GM12878 (cell line): ENCODE measurements at regions not wholly inside any gene's neighbourhood (a gene's known extent, or its start where the extent isn't known, plus 50 kb on each side); places are given as distances from the start of the nearest gene placed in this dataset.

ENCODE experiments used
- ATAC-seq: fragments of 200-7000 bp; cut with Tn5 transposase; 3 replicates; pipeline ENCODE4 v1.9.1; 2020; ENCODE audit warnings: mild to moderate bottlenecking, moderate library complexity
- BruUV-seq: library from RNA; stranded (reverse); fragments of 400-500 nt; replicated peaks from 2 replicates; lab custom pipeline; 2021; lab: Mats Ljungman, UMichigan
- CTCF ChIA-PET: fragments of 300-600 bp; sonication (Branson Sonifier 250); formaldehyde crosslinking; extraction: SDS; loops from one replicate; lab custom pipeline; 2021; ENCODE audit warnings: inconsistent platforms; lab: Yijun Ruan, JAX
- POLR2A ChIA-PET: fragments of 350-600 bp; formaldehyde crosslinking; extraction: SDS; loops from one replicate; lab custom pipeline; 2021; ENCODE audit warnings: inconsistent platforms; lab: Charles Lee
- RAD21 ChIA-PET: fragments of 300-600 bp; sonication (Branson Sonifier 250); formaldehyde crosslinking; loops from one replicate; lab custom pipeline; 2023; ENCODE audit warnings: antibody characterized with exemption; ENCODE audit not compliant: unreplicated experiment; lab: Charles Lee
- SMC1A ChIA-PET: fragments of 300-600 bp; sonication (Branson Sonifier 250); formaldehyde crosslinking; loops from one replicate; lab custom pipeline; 2023; ENCODE audit not compliant: unreplicated experiment, uncharacterized antibody; lab: Charles Lee
- DNase-seq: peaks from one replicate; pipeline ENCODE4 v3.0.0-alpha.2; 2011; ENCODE audit warnings: low read depth, low spot score
- FAIRE-seq: peaks from 3 replicates; lab custom pipeline; 2011; peaks lifted over from hg19 to GRCh38; lab: Jason Lieb, UNC
- H2AFZ ChIP-seq: 2 replicates; pipeline ENCODE4 v1.6.0; 2011; ENCODE audit warnings: low read depth, low read length, control low read depth; ENCODE audit not compliant: control insufficient read depth
- H3K27ac ChIP-seq: 2 replicates; pipeline ENCODE4 v1.5.1; 2011; ENCODE audit warnings: control low read depth; ENCODE audit not compliant: control insufficient read depth, insufficient read depth
- H3K27me3 ChIP-seq, 2 experiments: replicated peaks in 1 of 2; 2 replicates each; pipeline versions ENCODE4 v1.6.0 to v1.6.1; 2011; ENCODE audit warnings: low read length in 1 of 2; ENCODE audit not compliant: control insufficient read depth in 2 of 2, insufficient read depth in 2 of 2
- H3K36me3 ChIP-seq, 2 experiments: 2 replicates each; pipeline ENCODE4 v1.5.1; 2011; ENCODE audit warnings: low read length in 1 of 2; ENCODE audit not compliant: control insufficient read depth in 2 of 2, insufficient read depth in 2 of 2
- H3K4me1 ChIP-seq: 2 replicates; pipeline ENCODE4 v1.6.1; 2011; ENCODE audit warnings: mild to moderate bottlenecking, low read length, moderate library complexity, mixed read lengths; ENCODE audit not compliant: control insufficient read depth, insufficient read depth
- H3K4me2 ChIP-seq: 2 replicates; pipeline ENCODE4 v1.6.0; 2011; ENCODE audit warnings: control low read depth; ENCODE audit not compliant: control insufficient read depth, insufficient read depth
- H3K4me3 ChIP-seq: fragments of 200-600 bp; sonication (generic); 2 replicates; pipeline ENCODE4 v1.5.1; 2016
- H3K79me2 ChIP-seq: 2 replicates; pipeline ENCODE4 v1.6.0; 2011; ENCODE audit warnings: low read length; ENCODE audit not compliant: control insufficient read depth, insufficient read depth
- H3K9ac ChIP-seq: 2 replicates; pipeline ENCODE4 v1.8.0; 2011; ENCODE audit warnings: low read length, control low read depth, mixed read lengths; ENCODE audit not compliant: control insufficient read depth, insufficient read depth
- H3K9me3 ChIP-seq: replicated peaks from 3 replicates; pipeline ENCODE4 v1.5.1; 2011; ENCODE audit warnings: mild to moderate bottlenecking, low read length; ENCODE audit not compliant: control insufficient read depth, insufficient read depth
- H4K20me1 ChIP-seq: 2 replicates; pipeline ENCODE4 v1.6.0; 2011; ENCODE audit not compliant: control insufficient read depth, insufficient read depth
- BMI1 ChIP-seq: fragments of 450-650 bp; IDR thresholded peaks from 2 replicates; pipeline ENCODE4 v1.6.1; 2016; ENCODE audit warnings: mild to moderate bottlenecking, moderate library complexity, borderline replicate concordance
- ELK1 ChIP-seq: IDR thresholded peaks from 2 replicates; pipeline ENCODE4 v1.6.1; 2012; ENCODE audit warnings: low read depth, low read length, improper control_type of control experiment
- IRF5 ChIP-seq: fragments of 450-650 bp; IDR thresholded peaks from 2 replicates; pipeline ENCODE4 v1.6.1; 2017; ENCODE audit warnings: borderline replicate concordance
- MXI1 ChIP-seq: fragments of 150-350 bp; IDR thresholded peaks from 2 replicates; pipeline ENCODE4 v1.6.1; 2011; ENCODE audit warnings: low read depth, mild to moderate bottlenecking, inconsistent platforms, low read length, improper control_type of control experiment
- MYB ChIP-seq: fragments of 150-350 bp; IDR thresholded peaks from 2 replicates; pipeline ENCODE4 v1.6.1; 2014; ENCODE audit warnings: mild to moderate bottlenecking, low read depth, low read length, borderline replicate concordance
- PAX8 ChIP-seq: fragments of 450-650 bp; IDR thresholded peaks from 2 replicates; pipeline ENCODE4 v1.6.1; 2017; ENCODE audit warnings: mild to moderate bottlenecking, moderate library complexity
- PKNOX1 ChIP-seq: fragments of 450-650 bp; IDR thresholded peaks from 2 replicates; pipeline ENCODE4 v1.6.1; 2016; ENCODE audit warnings: mild to moderate bottlenecking
- RAD21 ChIP-seq: IDR thresholded peaks from 2 replicates; pipeline ENCODE4 v1.6.1; 2011; ENCODE audit warnings: mild to moderate bottlenecking, low read depth, low read length, moderate library complexity; ENCODE audit not compliant: insufficient read depth
- SREBF1 ChIP-seq: IDR thresholded peaks from 2 replicates; pipeline ENCODE4 v1.6.1; 2012; ENCODE audit warnings: mild to moderate bottlenecking, low read length
- ZNF207 ChIP-seq: fragments of 450-650 bp; IDR thresholded peaks from 2 replicates; pipeline ENCODE4 v1.6.1; 2014; ENCODE audit warnings: antibody characterized with exemption, mild to moderate bottlenecking, borderline replicate concordance
- ZSCAN29 ChIP-seq: fragments of 450-650 bp; IDR thresholded peaks from 2 replicates; pipeline ENCODE4 v1.6.1; 2017; ENCODE audit warnings: mild to moderate bottlenecking, moderate library complexity
- WGBS: methylation state at CpG from one replicate; pipeline ENCODE4 v1.1.6; 2016; ENCODE audit warnings: low lambda C conversion rate; ENCODE audit not compliant: insufficient replicate concordance, insufficient coverage; ENCODE audit errors: missing lambda C conversion rate; 5-methylcytosine and 5-hydroxymethylcytosine counted together
- in situ Hi-C: fragments of 300-500 bp; cut with MboI; formaldehyde crosslinking; loops from 9 replicates; pipeline ENCODE4 v1.14.3; 2018; ENCODE audit warnings: mixed read lengths
- intact Hi-C: fragments of 100-400 bp; cut with micrococcal nuclease; formaldehyde crosslinking; loops from one replicate; pipeline ENCODE4 v1.14.2; 2022; ENCODE audit not compliant: unreplicated experiment

- no peak for TF ChIP-seq IRF5
Observed at GRCh38 chr21:43322805-43323204, 104.1 kb downstream of the SIK1 start (continued).

- TF ChIP-seq PAX8 (no peak), ELK1 (no peak), PKNOX1 (no peak), MYB (no peak), RAD21 (no peak), MXI1 (no peak), ZNF207 (no peak), SREBF1 (no peak), BMI1 (no peak), ZSCAN29 (no peak)
- H2AFZ ChIP-seq = no peak overlapping the region
- no peaks in the 10 kb centered on the region for H3K36me3 ChIP-seq
- H3K79me2 ChIP-seq = no peaks in the 10 kb centered on the region
- H4K20me1 ChIP-seq = no peaks in the 10 kb centered on the region; the same call in 1 of the 2 replicates
- intact Hi-C loops = no loop called here
- in situ Hi-C loops = no loop called here
- H3K27me3 ChIP-seq = no peaks in the 10 kb centered on the region
- H3K4me1 ChIP-seq = peaks cover 18% of the 10 kb centered on the region
- no peak overlapping the region for H3K4me2 ChIP-seq
- FAIRE-seq (no peak), ATAC-seq (no peak), DNase-seq (no peak)
- POLR2A ChIA-PET = no interaction called here
- WGBS = 81% methylated on average over 17 of the region's 17 CpGs
- H3K9me3 ChIP-seq = peaks cover 3% of the 10 kb centered on the region; the same call in 1 of the 3 replicates
- no TSS peak for BruUV-seq
- CTCF ChIA-PET = no interaction called here
- no peak overlapping the region for H3K27ac ChIP-seq
- SMC1A ChIA-PET = no interaction called here
- no peak overlapping the region for H3K4me3 ChIP-seq
- no peak overlapping the region for H3K9ac ChIP-seq
- RAD21 ChIA-PET = no interaction called here
Observed at GRCh38 chr21:43322311-43322710, 104.6 kb downstream of the SIK1 start.
